ENCODE measurements at regions not wholly inside any gene's neighbourhood (a gene's known extent, or its start where the extent isn't known, plus 50 kb on each side); places are given as distances from the start of the nearest gene placed in this dataset.
"Not testable (repeated sequence)": the region's sequence is repeated elsewhere in the genome, so short reads cannot be mapped to it uniquely, and the experiment has no call there.

DNA sequence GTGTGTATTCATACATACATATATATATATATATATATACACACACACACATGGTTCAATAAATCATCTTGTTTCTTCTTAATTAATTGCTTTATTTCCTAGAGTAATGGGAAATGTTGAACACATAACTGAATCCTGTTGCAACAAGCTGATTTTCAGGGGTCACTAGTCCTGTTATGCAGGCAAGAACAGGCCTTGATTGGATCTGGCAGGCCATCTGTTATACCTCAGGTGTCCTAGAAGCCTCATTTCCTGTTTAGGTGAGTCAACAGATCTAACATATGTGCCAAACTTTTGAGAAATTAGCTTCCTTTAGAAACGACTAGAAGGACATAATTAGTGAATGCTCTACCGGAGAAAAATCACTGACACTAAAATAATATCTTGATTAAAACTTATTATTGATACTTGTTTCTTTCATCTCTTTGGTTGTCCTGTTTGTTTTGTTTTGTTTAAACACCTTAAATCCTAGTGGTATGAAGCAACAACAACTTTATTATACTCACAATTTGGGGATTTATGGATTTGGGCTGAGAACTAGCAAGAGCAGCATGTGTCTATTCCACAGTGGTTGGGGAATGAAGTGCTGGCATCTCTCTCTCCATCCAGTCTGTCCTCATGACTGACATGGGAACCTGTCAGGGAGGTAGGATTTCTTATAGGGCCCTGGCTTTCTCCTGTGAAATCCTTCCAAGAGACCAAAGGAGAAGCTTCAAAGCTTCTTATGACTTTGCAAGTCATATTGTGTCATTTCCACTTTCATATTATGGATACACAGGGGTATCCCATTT, 552.6 kb downstream of the NSUN3 start:
- DNase-seq = no peak

DNA sequence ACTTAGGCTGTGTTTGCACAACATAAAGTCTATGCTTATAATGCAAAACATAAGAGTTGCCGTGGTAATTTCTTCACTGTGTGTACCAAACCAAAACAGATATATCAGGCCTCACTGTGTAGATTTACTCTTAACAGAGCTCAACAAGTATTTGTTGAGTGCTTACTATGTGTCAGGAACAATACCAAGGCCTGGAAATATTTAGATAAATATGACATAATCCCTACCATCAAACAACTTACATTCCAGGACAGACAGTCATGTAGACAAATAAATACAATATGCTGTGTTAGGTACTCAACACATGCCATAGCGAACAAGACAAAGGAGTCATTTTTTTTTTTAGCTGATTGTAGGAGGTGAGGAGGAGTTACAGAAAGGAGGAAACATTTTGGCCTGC, 554.0 kb downstream of the NSUN3 start:
- no peak for DNase-seq

DNA sequence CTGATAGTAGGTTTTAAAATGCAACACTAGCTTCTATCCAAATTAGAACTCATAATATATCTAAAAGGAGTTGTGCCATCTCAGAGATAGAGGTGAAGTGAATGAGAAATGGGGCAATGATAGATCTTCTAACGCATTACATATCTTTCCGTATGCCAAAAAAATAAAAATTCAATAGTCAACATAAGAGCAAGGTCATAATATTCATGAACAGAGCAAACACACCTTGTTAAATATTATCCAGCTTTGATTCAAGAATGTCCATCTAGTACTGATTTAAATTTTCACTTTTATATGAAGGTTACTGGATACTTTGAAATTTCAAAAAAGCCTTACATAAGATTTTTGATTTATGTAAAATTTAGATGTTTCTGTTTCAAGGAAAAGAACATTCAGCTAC, 554.5 kb downstream of the NSUN3 start:
- DNase-seq = no peak

DNA sequence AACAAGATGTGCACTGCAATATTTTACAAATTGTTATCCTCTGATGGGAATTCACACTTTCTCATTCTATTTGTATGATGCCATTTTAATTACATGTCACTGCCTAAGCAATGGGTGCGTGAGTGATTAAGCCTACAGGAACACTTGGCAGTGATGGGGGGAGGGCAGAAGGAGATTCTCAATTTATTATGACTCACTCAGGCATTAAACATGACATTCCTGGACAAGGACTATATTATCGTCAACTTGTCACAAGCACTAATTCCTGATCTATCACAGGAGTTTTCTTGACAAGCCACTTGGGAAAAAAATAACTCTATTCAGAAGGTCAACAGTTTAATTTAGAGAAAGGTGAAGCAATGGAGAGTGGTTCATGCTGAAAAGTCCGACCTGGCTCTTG, 556.8 kb downstream of the NSUN3 start:
- no peak for DNase-seq

DNA sequence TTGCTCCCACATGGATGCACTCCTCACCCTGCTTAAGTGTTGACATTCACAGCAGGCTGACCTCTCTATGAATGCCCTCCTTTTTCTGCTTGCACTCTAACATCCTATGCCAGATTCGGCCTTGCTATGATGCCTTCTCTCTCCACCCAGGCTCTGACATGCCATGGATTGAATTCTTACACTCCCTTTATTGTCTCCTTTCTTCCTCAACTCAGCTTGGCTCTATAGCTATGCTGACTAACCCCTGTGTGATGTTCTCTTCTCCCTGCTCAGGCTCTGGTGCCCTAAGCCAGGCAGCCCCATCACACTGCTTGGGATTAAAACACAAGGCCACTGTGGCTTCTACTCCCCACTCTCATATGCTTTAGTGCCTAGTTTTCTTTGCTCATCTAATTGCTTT, 563.7 kb downstream of the NSUN3 start:
- DNase-seq = no peak

DNA sequence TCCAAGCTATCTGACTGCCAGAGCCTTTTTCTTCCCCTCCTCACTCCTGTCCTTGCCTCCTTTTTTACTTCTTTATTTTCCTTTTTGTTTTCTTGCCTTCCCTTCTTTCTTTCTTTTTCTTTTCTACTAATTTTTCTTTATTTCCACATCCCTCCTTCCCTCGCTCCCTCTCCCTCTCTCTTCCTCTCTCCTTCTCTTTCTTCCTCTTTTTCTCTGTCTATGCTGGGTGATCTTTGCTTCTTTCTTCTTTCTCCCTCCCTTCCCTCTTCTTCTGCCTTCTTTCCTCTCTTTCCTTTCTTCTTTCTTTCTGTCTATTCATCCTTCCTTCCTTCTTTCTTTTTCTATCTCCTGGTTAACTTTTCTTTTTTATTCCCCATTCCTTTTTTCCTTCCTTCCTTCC, 564.8 kb downstream of the NSUN3 start:
- no peak for DNase-seq

DNA sequence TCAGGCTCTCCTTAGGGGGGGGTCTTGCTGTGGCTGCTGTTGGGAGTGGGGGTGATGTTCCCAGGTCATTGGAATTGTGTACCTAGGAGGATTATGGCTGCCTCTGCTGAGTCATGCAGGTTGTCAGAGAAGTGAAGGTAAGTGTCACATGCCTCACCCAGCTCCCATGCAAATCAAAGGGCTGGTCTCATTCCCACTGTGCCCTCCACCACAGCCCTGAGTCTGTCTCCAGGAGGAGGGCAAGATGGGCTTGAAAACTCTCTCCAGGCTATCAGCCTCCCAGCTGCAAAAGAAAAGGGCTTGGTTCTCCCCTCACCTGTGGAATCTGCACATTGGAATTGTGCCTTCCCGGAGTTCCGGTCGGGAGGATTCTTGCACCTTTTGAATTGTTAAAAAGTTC, 580.5 kb downstream of the NSUN3 start:
- DNase-seq = no peak

DNA sequence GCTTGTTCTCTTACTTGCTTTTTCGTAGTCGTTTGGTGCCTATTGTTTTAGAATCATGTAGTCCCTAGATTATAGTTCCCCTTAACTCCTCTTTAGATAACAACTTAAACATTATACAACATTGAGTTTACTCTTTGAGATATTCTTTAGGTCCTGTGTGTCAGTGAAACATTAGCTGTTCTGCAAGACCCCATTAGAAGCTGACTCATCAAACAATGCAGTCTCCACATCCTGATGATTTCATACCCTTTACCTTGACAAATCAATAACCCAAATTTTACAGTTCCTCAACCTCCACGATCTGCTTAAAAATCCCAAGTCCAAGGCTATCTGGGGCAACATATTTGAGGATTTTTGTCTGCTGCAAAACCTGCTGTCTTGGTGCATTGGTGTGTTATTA, 582.9 kb downstream of the NSUN3 start:
- no peak for DNase-seq

DNA sequence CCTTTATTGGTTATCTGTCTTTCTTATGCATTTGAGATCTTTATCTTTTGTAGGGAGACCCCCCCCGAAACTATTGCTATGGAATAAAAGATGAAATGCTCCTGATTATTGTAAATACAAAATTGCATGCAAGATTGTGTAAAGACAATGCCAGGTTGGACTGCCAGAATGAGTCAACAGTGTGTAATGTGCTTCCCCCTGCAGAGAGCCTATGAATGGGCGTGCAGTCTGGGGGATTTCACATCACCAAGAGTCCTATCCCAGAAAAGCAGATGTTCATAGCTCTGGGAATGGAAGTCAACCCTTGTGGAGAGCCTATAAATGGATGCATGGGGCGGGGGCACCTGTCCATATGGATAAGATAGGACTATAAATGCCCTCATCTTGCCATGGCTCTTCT, 584.3 kb downstream of the NSUN3 start:
- DNase-seq = no peak

DNA sequence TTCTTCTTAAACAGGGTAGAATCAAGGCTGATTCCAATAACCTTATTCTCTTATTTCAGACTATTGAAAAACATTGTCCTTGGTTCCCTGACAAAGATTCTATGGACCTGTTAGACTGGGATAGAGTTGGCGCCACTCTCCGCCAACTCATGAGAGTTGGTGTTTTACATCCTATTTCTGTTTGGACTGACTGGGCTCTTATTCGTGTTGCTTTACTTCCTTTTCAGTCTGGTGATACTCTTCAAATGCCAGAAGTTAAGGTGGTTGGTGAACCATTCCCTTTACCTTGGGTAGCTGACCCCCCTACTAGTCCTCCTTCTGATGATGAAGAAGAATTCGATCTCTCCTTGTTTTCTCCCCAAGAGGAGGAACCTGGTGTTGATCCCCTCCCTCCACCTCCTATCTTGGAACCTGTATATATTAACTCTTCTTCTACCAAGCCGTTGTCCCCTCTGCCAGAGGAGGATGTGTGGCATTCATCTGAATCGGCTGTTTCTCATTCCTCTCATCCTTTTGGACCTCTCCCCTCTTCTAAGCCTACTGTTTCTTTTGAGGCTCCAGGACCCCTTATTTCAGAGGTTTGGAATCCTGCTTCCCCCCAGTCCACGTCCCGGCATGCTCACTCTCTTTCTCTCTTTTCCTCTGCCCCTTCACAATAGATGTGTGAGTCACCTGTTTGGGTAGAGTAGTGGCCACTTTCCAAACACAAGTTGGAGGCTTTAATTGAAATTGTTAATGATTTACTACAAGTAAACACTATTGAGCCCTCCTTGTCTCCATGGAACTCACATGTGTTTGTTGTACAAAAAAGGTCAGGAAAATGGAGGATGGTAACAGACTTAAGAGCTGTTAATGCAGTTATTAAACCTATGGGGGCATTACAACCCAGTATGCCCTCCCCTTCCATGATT, 585.7 kb downstream of the NSUN3 start:
- DNase-seq = not testable (repeated sequence)

DNA sequence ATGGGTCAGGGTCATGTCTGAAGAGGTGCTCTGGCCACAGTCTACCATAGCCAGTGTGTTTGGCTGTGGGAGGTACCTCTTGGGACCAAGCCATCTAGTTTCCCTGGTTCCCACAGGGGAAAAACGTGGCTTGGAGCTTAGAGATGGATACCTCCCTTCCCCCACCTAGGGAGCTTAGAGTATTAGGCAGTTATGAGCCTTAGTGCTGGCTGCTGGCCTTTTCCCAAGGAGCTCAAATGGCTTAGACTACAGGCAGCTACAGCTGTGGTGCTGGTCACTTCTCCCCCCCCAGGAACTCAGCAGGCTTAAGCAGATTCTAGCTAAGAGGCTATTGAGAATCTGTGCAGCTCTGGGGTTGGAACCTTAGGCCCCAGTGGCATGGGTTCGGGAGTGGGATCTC, 591.2 kb downstream of the NSUN3 start:
- DNase-seq = no peak

DNA sequence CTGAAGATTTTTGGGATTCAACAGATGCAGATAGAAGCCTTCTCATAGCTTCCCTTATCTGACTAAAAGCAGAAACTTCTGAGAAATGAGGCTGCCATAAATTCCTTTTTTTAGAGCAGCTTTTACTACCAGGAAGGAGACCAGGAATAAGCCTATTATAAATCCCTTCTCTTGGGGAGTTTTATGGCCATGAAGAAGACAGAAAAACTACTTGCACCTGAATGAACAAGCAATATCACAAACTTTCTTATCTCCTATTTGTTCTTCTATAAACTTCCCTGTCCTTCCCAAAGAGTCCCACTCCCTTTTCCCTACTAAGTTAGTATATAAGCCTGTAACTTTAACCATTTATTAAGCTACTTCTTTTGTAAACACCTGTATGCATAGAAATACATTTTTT, 603.1 kb downstream of the NSUN3 start:
- DNase-seq = no peak

DNA sequence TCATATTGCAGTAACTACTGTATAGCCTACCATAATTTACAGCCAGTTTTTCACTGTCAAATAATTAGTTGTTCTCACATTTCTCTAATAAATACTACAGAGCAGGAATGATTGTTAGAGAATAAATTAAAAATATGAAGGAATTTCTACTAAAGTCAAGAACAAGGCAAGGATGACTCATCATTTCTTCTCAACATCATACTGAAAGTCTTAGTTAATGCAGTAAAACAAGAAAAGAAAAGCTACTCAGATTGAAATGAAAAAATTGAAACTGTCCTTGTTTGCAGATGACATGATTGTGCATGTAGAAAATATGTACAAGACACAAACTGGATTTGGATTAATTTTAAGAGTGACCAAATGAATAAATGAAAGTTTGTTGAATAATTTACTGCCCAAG, 608.2 kb downstream of the NSUN3 start:
- no peak for DNase-seq

DNA sequence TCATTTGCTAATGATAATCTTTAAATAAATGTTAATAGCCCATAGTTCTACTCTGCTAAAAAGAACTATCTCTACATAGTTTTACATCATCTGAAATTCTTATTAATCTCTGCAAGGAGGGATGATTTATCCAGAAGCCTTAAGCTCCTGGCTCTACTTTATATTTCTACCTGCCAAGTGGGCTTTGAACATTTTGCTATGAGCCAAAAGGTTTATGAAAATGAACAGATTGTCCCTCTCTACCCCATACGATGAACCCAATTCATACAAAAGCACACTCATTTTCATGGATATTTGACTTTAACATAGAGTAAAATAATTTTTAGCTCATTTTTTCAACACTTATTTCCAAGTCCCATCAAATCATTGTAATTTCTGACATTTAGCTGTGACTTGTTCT, 611.0 kb downstream of the NSUN3 start:
- no peak for DNase-seq

DNA sequence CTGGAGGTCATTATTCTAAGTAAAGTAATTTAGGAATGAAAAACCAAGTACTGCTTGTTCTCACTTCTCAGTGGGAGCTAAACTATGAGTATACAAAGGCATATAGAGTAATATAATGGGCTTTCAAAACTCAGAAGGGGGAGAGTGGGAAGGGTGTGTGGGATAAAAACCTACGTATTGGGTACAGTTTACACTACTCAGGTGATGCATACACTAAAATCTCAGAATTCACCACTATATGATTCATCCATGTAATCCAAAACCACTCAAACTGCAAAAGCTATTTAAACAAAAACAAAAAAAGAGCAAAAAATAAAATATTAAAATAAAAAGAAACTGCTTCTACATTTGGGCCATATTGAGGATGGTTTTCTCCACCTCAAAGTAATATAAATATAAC, 623.3 kb downstream of the NSUN3 start:
- no peak for DNase-seq

DNA sequence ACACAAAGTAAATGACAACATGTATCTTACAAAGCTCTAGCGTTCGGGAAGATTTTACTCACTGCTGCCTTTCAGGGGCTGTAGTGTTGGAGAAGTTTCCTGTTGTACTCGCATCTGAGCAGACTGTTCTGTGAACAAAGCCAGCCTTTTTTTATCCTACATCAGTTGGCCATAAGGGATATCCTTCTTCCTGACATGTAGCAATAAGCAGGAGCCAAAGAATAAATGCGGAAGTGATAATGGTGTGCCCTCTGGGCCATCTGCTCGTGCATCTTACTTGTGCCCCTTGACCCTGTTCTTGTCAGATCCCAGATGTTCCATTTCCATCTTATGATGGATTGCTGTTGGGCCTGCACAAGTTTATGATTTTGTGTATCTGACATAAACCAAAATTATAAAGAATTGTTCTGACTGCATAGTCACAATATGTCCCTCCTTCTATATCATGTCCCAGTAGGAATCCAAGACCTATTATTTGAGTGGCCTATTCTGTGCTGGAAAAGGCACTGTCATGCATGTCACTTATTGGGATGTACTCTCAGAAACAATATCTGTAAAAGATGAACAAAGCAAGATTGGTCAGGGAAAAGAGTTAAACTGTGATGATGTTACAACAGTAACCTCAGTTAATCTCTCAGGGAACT, 631.3 kb downstream of the NSUN3 start:
- no peak for DNase-seq

DNA sequence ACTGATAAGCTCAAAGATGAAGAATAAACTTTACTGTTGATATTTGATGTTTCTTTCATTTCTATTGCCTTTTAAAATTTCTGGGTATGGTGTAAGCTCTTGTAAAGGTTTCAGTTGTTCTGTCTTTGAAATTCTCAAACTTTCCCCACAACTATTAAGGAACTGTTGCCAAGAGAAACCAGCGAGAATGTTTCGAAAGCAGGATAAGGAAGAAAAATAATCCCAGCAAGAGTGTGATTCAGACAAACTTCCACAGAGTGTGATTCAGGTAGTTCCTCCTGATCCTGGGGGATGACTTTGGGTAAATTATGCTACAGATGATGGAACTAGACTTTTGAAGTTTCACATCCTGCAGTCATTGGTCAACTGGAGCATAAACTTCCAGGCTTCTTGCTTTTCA, 632.0 kb downstream of the NSUN3 start:
- DNase-seq = no peak

DNA sequence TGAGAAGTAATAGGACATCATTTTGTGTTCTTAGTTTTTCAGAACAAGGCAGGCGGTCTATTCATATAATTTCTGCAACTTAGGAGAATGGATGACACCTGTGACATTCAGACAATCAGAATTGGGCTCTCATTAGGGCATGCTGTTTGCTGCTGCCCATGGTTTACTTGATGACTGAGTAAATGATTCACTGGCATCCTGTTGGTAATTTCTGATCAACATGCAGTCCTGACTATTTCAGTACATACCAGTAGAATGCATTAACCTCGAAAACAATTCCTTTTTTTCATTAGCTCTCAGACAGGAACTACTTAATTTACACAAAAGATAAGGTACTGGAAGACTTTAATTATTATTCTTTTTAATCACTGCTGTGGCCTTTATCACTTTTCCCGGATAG, 641.6 kb downstream of the NSUN3 start:
- no peak for DNase-seq

DNA sequence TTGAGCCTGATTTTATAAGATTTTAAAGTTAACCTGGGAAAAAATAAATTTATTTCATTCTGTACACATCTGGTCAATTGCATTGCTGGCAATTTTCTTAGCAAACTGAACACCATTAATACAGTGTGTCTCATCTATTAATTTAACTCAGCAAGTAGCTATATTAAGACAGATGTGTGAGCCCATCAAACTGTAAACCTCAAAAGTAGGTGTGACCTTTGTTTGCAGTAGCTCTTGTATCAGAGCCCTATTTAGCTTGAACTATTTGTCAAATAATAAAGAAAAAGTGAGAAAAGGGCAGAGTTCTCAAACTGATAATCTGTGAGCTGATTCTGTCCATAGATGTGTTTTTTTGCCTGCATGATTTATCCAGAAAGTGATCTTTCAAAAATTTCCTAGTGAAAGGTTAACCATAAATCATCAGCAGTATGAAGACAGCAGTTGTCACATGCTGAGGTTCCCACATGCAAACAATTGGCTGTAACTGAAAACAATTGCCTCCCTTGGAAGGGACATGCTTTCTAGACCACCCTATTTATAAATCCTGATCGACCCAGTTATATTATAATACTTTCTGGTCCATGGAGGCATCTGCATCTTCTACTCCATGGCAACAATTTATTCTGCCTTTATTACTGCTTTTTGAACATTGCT, 646.5 kb downstream of the NSUN3 start:
- DNase-seq = no peak

DNA sequence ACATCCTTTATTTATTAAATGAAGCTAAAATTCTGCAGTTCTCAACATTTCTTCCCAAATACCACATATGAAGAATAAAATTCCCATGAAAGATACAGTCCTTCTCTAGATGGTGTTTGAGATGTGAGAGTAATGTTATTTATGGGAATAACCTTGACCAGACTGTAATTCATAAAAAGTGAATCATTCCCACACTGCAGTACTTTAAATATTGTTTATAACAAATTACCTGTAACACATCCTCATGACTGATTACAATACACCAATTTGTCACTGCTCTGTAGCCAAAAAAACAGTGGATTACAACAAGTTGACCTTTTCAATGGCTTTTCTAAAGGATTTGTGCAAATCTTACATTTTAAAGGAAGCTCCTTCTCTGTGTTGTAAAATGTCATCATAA, 651.3 kb downstream of the NSUN3 start:
- no peak for DNase-seq

DNA sequence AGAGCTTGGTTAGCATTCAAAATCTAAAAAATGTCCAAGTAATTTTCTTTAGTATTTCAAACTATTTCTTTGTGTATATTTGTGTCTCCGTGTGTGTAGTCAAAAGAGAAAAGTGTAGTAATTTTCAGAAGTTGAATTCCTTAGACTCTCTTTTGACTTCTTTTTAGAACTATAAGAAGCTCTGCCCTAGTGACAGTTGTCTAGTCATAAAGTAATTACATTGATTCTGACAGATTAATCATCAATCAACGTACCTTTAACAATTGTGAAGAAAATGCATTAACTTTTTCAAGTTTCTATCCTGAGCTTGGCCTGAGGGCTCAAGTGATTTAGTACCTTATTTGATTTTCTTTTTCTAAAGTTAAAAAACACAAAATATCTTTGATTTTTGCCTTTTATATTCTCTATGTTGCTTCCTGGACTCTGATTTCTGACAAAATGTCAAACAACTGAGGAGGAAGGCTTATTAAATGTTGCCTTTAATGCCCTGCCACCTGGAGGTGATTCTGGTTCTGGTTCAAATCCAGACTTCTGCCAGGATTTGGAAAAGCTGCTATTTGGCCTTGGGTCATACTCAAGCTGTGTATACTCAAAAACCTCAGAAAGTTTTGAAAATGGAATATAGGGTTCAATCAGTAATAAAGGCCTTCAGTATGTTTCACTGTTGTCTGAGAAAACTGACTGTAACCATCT, 653.6 kb downstream of the NSUN3 start:
- no peak for DNase-seq

DNA sequence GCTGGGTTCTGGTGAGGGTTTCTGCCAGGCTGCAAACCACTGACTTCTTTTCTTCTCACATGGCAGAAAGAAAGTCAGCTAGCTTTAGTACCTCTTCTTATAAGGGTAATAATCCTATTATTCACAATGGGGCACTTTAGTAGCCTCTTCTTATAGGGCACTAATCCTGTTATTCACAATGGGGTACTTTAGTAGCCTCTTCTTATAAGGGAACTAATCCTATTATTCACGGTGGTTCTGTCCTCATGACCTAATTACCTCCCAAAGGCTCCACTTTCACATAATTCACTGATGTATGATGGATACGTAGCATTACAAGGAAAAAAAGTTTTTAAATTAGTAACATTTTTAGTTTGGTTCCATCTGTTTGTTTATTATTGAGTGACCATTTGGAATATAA, 671.3 kb downstream of the NSUN3 start:
- no peak for DNase-seq

DNA sequence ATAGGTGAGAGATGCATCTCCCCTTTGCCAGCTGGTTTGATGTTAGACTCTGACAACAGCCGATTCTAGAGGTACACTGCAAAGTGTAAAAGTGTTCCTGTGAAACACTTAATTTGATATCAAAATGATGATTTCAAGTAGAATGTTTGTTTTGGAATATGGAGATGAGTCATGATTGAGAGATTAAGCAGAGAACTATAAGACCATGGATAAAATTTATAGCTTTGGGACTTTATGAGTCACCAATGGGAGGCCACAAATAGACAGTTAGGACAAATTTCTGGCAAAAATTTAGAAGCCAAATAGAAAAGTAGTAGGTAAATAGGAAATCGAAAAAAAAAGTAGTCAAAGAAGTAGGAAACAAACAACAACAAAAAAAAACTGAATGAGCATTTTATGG, 672.5 kb downstream of the NSUN3 start:
- DNase-seq = no peak

Data from NCI-H1105 (cell line).